ENCODE measurements at regions not wholly inside any gene's neighbourhood (a gene's known extent, or its start where the extent isn't known, plus 50 kb on each side); places are given as distances from the start of the nearest gene placed in this dataset.

GRCh38 chr14:30017370-30017993 lies 89.8 kb upstream of the PRKD1 start:
- TF ChIP-seq EZH2 (IDR thresholded peaks at IDR 0.05; ENCODE audit: borderline replicate concordance, low read depth, low read length, poor library complexity, severe bottlenecking): no peak
- TF ChIP-seq, protein P1, sequence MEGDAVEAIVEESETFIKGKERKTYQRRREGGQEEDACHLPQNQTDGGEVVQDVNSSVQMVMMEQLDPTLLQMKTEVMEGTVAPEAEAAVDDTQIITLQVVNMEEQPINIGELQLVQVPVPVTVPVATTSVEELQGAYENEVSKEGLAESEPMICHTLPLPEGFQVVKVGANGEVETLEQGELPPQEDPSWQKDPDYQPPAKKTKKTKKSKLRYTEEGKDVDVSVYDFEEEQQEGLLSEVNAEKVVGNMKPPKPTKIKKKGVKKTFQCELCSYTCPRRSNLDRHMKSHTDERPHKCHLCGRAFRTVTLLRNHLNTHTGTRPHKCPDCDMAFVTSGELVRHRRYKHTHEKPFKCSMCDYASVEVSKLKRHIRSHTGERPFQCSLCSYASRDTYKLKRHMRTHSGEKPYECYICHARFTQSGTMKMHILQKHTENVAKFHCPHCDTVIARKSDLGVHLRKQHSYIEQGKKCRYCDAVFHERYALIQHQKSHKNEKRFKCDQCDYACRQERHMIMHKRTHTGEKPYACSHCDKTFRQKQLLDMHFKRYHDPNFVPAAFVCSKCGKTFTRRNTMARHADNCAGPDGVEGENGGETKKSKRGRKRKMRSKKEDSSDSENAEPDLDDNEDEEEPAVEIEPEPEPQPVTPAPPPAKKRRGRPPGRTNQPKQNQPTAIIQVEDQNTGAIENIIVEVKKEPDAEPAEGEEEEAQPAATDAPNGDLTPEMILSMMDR (conservative IDR thresholded peaks at IDR 0.05; ENCODE audit: low read depth, low read length): no peak
